ENCODE measurements at regions not wholly inside any gene's neighbourhood (a gene's known extent, or its start where the extent isn't known, plus 50 kb on each side); places are given as distances from the start of the nearest gene placed in this dataset.

- TF ChIP-seq FOXP2 (optimal IDR thresholded peaks at IDR 0.05; ENCODE audit: borderline replicate concordance, extremely low read depth, extremely low read length, insufficient read depth) (no peak), SIN3A (IDR thresholded peaks at IDR 0.05; ENCODE audit: borderline replicate concordance, insufficient read depth, low read length) (no peak), TAF1 (IDR thresholded peaks at IDR 0.05; ENCODE audit: borderline replicate concordance, insufficient read depth, low read length) (no peak), POLR2AphosphoS5 (IDR thresholded peaks at IDR 0.05; ENCODE audit: low read depth, low read length) (no peak), REST (IDR thresholded peaks at IDR 0.05; ENCODE audit: insufficient read depth in 1 of 2, low read depth in 2 of 2, low read length in 2 of 2) (no peak)
These were observed 201.2 kb upstream of the SOX2 start for GRCh38 chr3:181510500-181510899.

GRCh38 chr3:181497358-181497757 is 214.4 kb upstream of the SOX2 start:
- no peak for TF ChIP-seq REST (IDR thresholded peaks at IDR 0.05; ENCODE audit: insufficient read depth in 1 of 2, low read depth in 2 of 2, low read length in 2 of 2)
- no peak for TF ChIP-seq FOXP2 (optimal IDR thresholded peaks at IDR 0.05; ENCODE audit: borderline replicate concordance, extremely low read depth, extremely low read length, insufficient read depth)
- no peak for TF ChIP-seq TAF1 (IDR thresholded peaks at IDR 0.05; ENCODE audit: borderline replicate concordance, insufficient read depth, low read length)

DNA sequence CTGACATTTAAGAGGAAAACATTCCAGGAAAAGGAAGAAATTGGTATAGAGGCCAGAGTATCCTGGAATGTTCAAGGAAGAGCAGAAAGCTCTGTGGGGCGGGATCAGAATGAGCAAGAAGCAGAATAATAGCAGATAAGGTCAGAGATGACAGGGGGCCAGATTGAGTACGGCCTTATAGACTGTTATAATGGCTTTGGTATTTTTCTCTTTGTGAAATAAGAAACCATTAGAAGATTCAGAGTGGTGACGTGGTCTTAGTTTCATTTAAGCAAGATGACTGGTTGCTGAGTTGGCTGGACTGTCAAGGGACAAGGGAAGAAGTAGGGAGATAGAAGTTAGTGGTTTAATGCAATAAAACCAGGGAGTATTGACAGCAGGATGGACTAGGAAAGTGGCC is 218.3 kb upstream of the SOX2 start:
- TF ChIP-seq POLR2AphosphoS5 (IDR thresholded peaks at IDR 0.05; ENCODE audit: low read depth, low read length) (no peak), FOXP2 (optimal IDR thresholded peaks at IDR 0.05; ENCODE audit: borderline replicate concordance, extremely low read depth, extremely low read length, insufficient read depth) (no peak), SIN3A (IDR thresholded peaks at IDR 0.05; ENCODE audit: borderline replicate concordance, insufficient read depth, low read length) (no peak)

DNA sequence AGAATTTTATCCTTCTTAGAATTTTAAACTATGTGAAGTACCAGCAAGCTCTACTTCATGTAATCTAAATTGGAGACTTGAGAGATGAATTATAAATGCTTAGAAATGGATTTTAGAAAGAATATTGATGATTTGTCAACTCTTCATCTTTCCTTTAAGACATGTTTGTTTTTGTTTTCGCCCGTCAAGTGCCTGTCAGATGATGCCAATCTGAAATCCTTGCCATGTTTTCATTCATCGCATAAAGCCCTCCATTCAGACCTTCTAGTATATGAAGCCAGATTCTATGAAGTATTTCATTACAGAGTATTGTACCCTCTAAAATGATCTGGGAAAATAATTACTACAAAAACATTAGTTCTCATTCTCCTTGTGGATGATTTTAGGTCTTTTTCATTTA is 223.2 kb upstream of the SOX2 start:
- TF ChIP-seq TAF1 (IDR thresholded peaks at IDR 0.05; ENCODE audit: borderline replicate concordance, insufficient read depth, low read length) (no peak), FOXP2 (optimal IDR thresholded peaks at IDR 0.05; ENCODE audit: borderline replicate concordance, extremely low read depth, extremely low read length, insufficient read depth) (no peak), POLR2AphosphoS5 (IDR thresholded peaks at IDR 0.05; ENCODE audit: low read depth, low read length) (no peak), REST (IDR thresholded peaks at IDR 0.05; ENCODE audit: insufficient read depth in 1 of 2, low read depth in 2 of 2, low read length in 2 of 2) (no peak), SIN3A (IDR thresholded peaks at IDR 0.05; ENCODE audit: borderline replicate concordance, insufficient read depth, low read length) (no peak)

DNA sequence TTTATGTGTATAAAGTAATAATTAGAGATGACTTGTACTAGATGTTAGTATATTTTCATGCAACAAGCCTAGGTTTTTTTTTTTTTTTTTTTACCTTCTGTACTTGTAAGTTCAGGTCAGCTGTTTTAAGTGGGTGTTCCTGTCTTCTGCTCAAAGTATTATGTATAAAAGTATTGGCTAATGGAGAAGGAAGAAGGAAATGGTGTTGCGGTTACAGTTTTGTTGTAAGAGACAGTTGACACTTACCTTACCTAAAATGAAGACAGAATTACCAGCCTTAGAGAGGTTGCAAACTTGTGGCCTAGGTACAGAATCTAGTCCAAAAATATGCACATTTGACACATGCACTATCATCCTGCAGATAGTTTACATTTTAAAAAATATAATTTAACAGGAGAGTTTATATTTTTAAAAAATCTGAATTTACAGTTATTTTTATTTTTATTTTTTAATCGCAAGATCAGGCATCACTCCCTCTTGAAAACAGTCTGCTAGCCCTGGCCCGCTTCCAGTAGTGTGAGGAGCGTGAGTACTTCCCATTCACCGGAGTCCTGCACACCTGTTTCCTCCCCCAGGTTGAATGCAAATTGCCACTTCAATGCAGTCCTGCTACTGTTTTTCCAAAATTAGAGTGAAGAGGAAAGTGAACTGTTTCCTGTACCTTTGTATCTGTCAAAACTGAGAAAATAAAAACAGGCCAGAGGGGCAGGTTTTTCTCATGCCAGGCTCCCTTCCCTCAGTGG is 224.3 kb upstream of the SOX2 start:
- TF ChIP-seq TAF1 (IDR thresholded peaks at IDR 0.05; ENCODE audit: borderline replicate concordance, insufficient read depth, low read length) (no peak), SIN3A (IDR thresholded peaks at IDR 0.05; ENCODE audit: borderline replicate concordance, insufficient read depth, low read length) (no peak), POLR2AphosphoS5 (IDR thresholded peaks at IDR 0.05; ENCODE audit: low read depth, low read length) (no peak), FOXP2 (optimal IDR thresholded peaks at IDR 0.05; ENCODE audit: borderline replicate concordance, extremely low read depth, extremely low read length, insufficient read depth) (no peak), REST (IDR thresholded peaks at IDR 0.05; ENCODE audit: insufficient read depth in 1 of 2, low read depth in 2 of 2, low read length in 2 of 2) (no peak)

Data from PFSK-1 (cell line).